ENCODE measurements at regions not wholly inside any gene's neighbourhood (a gene's known extent, or its start where the extent isn't known, plus 50 kb on each side); places are given as distances from the start of the nearest gene placed in this dataset.

DNA sequence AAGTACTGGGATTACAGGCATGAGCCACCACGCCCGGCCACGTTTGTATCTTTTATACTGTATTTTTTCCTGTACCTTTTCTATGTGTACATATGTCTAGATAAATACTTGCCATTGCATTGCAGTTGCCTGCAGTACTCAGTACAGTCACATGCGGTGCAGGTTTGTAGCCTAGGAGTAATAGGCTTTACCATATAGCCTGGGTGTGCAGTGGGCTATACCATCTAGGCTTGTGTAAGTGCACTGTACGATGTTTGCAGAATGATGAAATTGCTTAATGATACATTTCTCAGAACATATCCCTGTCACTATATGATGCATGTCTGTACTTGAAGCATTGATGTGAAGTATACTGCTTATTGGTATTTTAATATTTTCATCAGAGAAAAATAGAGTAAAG lies 115.4 kb upstream of the PUDP start:
- Histone ChIP-seq H3K36me3 (ENCODE audit: control insufficient read depth, insufficient read depth, low read length) (no peaks in the 10 kb centered on the region), H3K4me3 (ENCODE audit: low read depth, low read length) (no peak overlapping the region), H3K27me3 (ENCODE audit: control insufficient read depth, insufficient read depth, low read length) (no peaks in the 10 kb centered on the region)
- DNase-seq (ENCODE audit: low read depth) (peak; percentile 85), FAIRE-seq (no peak)
- no peak for TF ChIP-seq CTCF (IDR thresholded peaks at IDR 0.05; ENCODE audit: insufficient read depth, low read length, severe bottlenecking)

DNA sequence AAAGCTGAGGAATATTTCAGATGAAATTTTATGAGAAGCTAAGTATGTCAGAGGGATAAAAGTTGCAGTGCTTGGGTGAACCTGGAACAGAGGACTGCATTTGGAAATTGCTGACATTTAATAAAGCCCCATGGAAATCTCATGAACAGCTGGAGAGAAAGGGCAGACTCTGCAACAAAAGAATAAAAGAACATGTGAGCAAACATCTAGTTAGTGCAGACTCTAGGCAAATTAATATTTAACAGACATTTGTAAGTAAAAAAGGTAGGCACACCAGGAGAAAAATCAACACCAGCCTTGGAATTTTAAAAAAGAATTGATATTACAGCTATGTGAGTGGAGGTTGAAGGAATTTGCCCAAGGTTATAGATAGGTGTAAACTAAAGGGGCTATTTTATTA lies 114.6 kb upstream of the PUDP start:
- FAIRE-seq (no peak), DNase-seq (ENCODE audit: low read depth) (no peak)
- H3K4me3 ChIP-seq (ENCODE audit: low read depth, low read length): no peak overlapping the region
- H3K36me3 ChIP-seq (ENCODE audit: control insufficient read depth, insufficient read depth, low read length): no peaks in the 10 kb centered on the region
- no peaks in the 10 kb centered on the region for H3K27me3 ChIP-seq (ENCODE audit: control insufficient read depth, insufficient read depth, low read length)
- TF ChIP-seq CTCF (IDR thresholded peaks at IDR 0.05; ENCODE audit: insufficient read depth, low read length, severe bottlenecking): no peak

GRCh38 chrX:7261672-7262332 lies 113.8 kb upstream of the PUDP start:
- no peaks in the 10 kb centered on the region for H3K36me3 ChIP-seq (ENCODE audit: control insufficient read depth, insufficient read depth, low read length)
- TF ChIP-seq CTCF (IDR thresholded peaks at IDR 0.05; ENCODE audit: insufficient read depth, low read length, severe bottlenecking): no peak
- FAIRE-seq: no peak

GRCh38 chrX:7254144-7254543 lies 106.2 kb upstream of the PUDP start:
- Histone ChIP-seq H3K27me3 (ENCODE audit: control insufficient read depth, insufficient read depth, low read length) (no peaks in the 10 kb centered on the region), H3K4me3 (ENCODE audit: low read depth, low read length) (no peak overlapping the region), H3K36me3 (ENCODE audit: control insufficient read depth, insufficient read depth, low read length) (no peaks in the 10 kb centered on the region)
- FAIRE-seq: no peak
- DNase-seq (ENCODE audit: low read depth): no peak
- TF ChIP-seq CTCF (IDR thresholded peaks at IDR 0.05; ENCODE audit: insufficient read depth, low read length, severe bottlenecking): no peak

More at GRCh38 chrX:7261672-7262332, 113.8 kb upstream of the PUDP start:
- H3K27me3 ChIP-seq (ENCODE audit: control insufficient read depth, insufficient read depth, low read length): no peaks in the 10 kb centered on the region
- no peak overlapping the region for H3K4me3 ChIP-seq (ENCODE audit: low read depth, low read length)
- DNase-seq (ENCODE audit: low read depth): no peak

GRCh38 chrX:7253565-7253964 lies 105.6 kb upstream of the PUDP start:
- no peak for TF ChIP-seq CTCF (IDR thresholded peaks at IDR 0.05; ENCODE audit: insufficient read depth, low read length, severe bottlenecking)
- Histone ChIP-seq H3K4me3 (ENCODE audit: low read depth, low read length) (no peak overlapping the region), H3K27me3 (ENCODE audit: control insufficient read depth, insufficient read depth, low read length) (no peaks in the 10 kb centered on the region), H3K36me3 (ENCODE audit: control insufficient read depth, insufficient read depth, low read length) (no peaks in the 10 kb centered on the region)
- DNase-seq (ENCODE audit: low read depth) (no peak), FAIRE-seq (no peak)

GRCh38 chrX:7252013-7252610 lies 104.2 kb upstream of the PUDP start:
- TF ChIP-seq CTCF (IDR thresholded peaks at IDR 0.05; ENCODE audit: insufficient read depth, low read length, severe bottlenecking): no peak
- FAIRE-seq: peak; percentile 58
- Histone ChIP-seq H3K27me3 (ENCODE audit: control insufficient read depth, insufficient read depth, low read length) (no peaks in the 10 kb centered on the region), H3K4me3 (ENCODE audit: low read depth, low read length) (no peak overlapping the region), H3K36me3 (ENCODE audit: control insufficient read depth, insufficient read depth, low read length) (no peaks in the 10 kb centered on the region)
- peak; percentile 69 for DNase-seq (ENCODE audit: low read depth)

Measured in bronchial epithelial cell (primary cell).